Stomach (tissue), 8 donors: ENCODE measurements at regions not wholly inside any gene's neighbourhood (a gene's known extent, or its start where the extent isn't known, plus 50 kb on each side); places are given as distances from the start of the nearest gene placed in this dataset.

Experiments
- DNase-seq, 2 donors: peaks; one replicate each; pipeline versions ENCODE4 v3.0.0 to v3.0.0-alpha.2; 2013 to 2019
- H3K27ac ChIP-seq, 5 donors: fragments of 200-600 bp in 4 of 5; sonication (generic) in 4 of 5; one replicate each; pipeline ENCODE4 v1.5.1; 2013 to 2019; ENCODE audit warnings: mild to moderate bottlenecking in 1 of 5, moderate library complexity in 1 of 5
- H3K27me3 ChIP-seq, 3 donors: fragments of 200-600 bp; sonication (generic); one replicate each; pipeline ENCODE4 v1.5.1; 2017 to 2019; ENCODE audit warnings: mixed run types in 1 of 3
- H3K36me3 ChIP-seq, 4 donors: fragments of 200-600 bp; sonication (generic); 1 replicate in 3 of 4; 2 replicates in 1 of 4; pipeline ENCODE4 v1.5.1; 2016 to 2019
- H3K4me1 ChIP-seq, 4 donors: fragments of 200-600 bp; sonication (generic); one replicate each; pipeline ENCODE4 v1.5.1; 2016 to 2019
- H3K4me3 ChIP-seq, 4 donors: fragments of 200-600 bp; sonication (generic) in 3 of 4; one replicate each; pipeline ENCODE4 v1.5.1; 2016 to 2019; ENCODE audit warnings: mild to moderate bottlenecking in 1 of 4
- H3K9me3 ChIP-seq, 4 donors: fragments of 200-600 bp; sonication (generic); one replicate each; pipeline ENCODE4 v1.5.1; 2016 to 2019
- CTCF ChIP-seq, 7 experiments: fragments of 450-650 bp in 4 of 7; fragments of 200-600 bp in 3 of 7; sonication (generic) in 3 of 7; IDR thresholded peaks; one replicate each; pipeline ENCODE4 v1.5.1; 2016 to 2019; ENCODE audit warnings: antibody characterized with exemption in 7 of 7, control low read depth in 2 of 7, mild to moderate bottlenecking in 1 of 7
- EP300 ChIP-seq: sonication (generic); formaldehyde crosslinking; IDR thresholded peaks from one replicate; pipeline ENCODE4 v1.6.1; 2017; ENCODE audit warnings: antibody characterized with exemption
- POLR2A ChIP-seq, 4 donors: fragments of 450-650 bp; IDR thresholded peaks; one replicate each; pipeline ENCODE4 v1.6.1; 2016; ENCODE audit warnings: antibody characterized with exemption in 4 of 4, control low read depth in 2 of 4, mild to moderate bottlenecking in 1 of 4, moderate library complexity in 1 of 4
- POLR2AphosphoS5 ChIP-seq, 3 donors: sonication (generic); formaldehyde crosslinking; IDR thresholded peaks; one replicate each; pipeline ENCODE4 v1.6.1; 2016; ENCODE audit warnings: antibody characterized with exemption in 3 of 3
- WGBS, 5 donors: extraction: QIAGEN DNeasy Blood & Tissue Kit in 3 of 5; methylation state at CpG; one replicate each; pipeline versions ENCODE4 v1.1.5 to v1.1.7; 2013 to 2018; 5-methylcytosine and 5-hydroxymethylcytosine counted together
- intact Hi-C: fragments of 100-400 bp; cut with DNase I; formaldehyde crosslinking; loops from one replicate; pipeline ENCODE4 v1.15.1; 2023; ENCODE audit warnings: low total_unique reads
- donor health status: healthy with polysubstance abuse.
- donor health status: Bipolar disorder and iron deficiency.
- donor health status: healthy.

GRCh38 chr13:90302107-90302506, 1045.4 kb upstream of the MIR17HG start:
- DNase-seq, result peak in 1 of 2 donors; percentile 4
- Histone ChIP-seq H3K9me3 (no peaks in the 10 kb centered on the region), H3K4me3 (no peak overlapping the region), H3K4me1 (no peaks in the 10 kb centered on the region), H3K36me3 (no peaks in the 10 kb centered on the region), H3K27me3 (no peaks in the 10 kb centered on the region), H3K27ac (no peak overlapping the region)
- WGBS, 5 donors, result 33 to 55% (median 45%) methylated on average over 1 of the region's 1 CpG
- intact Hi-C loops, result no loop called here
- no peak for TF ChIP-seq EP300
- no peak for TF ChIP-seq POLR2AphosphoS5 (IDR thresholded peaks at IDR 0.05)
- TF ChIP-seq CTCF (IDR thresholded peaks at IDR 0.05), result no peak
- no peak for TF ChIP-seq POLR2A (IDR thresholded peaks at IDR 0.05)

- H3K9me3 ChIP-seq, result no peaks in the 10 kb centered on the region
- no peak overlapping the region for H3K27ac ChIP-seq
- intact Hi-C loops, result no loop called here
- no peaks in the 10 kb centered on the region for H3K36me3 ChIP-seq
- no peak for DNase-seq
- no peaks in the 10 kb centered on the region for H3K27me3 ChIP-seq
- H3K4me1 ChIP-seq, result no peaks in the 10 kb centered on the region
- H3K4me3 ChIP-seq, result no peak overlapping the region
- WGBS, 5 donors, result 76 to 97% (median 88%) methylated on average over 1 of the region's 1 CpG
- no peak for TF ChIP-seq EP300
- no peak for TF ChIP-seq POLR2AphosphoS5 (IDR thresholded peaks at IDR 0.05)
- TF ChIP-seq POLR2A (IDR thresholded peaks at IDR 0.05), result no peak
- TF ChIP-seq CTCF (IDR thresholded peaks at IDR 0.05), result no peak
These were observed 1041.7 kb upstream of the MIR17HG start for GRCh38 chr13:90305796-90306195.

- Histone ChIP-seq H3K4me3 (no peak overlapping the region), H3K27ac (no peak overlapping the region), H3K27me3 (no peaks in the 10 kb centered on the region), H3K36me3 (no peaks in the 10 kb centered on the region), H3K9me3 (no peaks in the 10 kb centered on the region), H3K4me1 (no peaks in the 10 kb centered on the region)
- DNase-seq, result no peak
- TF ChIP-seq CTCF (IDR thresholded peaks at IDR 0.05) (no peak), EP300 (no peak), POLR2AphosphoS5 (IDR thresholded peaks at IDR 0.05) (no peak), POLR2A (IDR thresholded peaks at IDR 0.05) (no peak)
- 87 to 93% (median 90%) methylated on average over 6 of the region's 6 CpGs for WGBS, 5 donors
- intact Hi-C loops, result no loop called here
These were observed 1040.4 kb upstream of the MIR17HG start for GRCh38 chr13:90307136-90307535.

GRCh38 chr13:90308249-90308648, 1039.2 kb upstream of the MIR17HG start:
- TF ChIP-seq CTCF (IDR thresholded peaks at IDR 0.05), result no peak
- no peak for TF ChIP-seq POLR2A (IDR thresholded peaks at IDR 0.05)
- no peak for TF ChIP-seq EP300
- no peak for TF ChIP-seq POLR2AphosphoS5 (IDR thresholded peaks at IDR 0.05)
- Histone ChIP-seq H3K27me3 (no peaks in the 10 kb centered on the region), H3K4me1 (no peaks in the 10 kb centered on the region), H3K9me3 (no peaks in the 10 kb centered on the region), H3K27ac (no peak overlapping the region), H3K36me3 (no peaks in the 10 kb centered on the region), H3K4me3 (no peak overlapping the region)
- no peak for DNase-seq
- intact Hi-C loops, result no loop called here
